Astrocyte (in vitro differentiated cells and primary cell): ENCODE measurements at regions not wholly inside any gene's neighbourhood (a gene's known extent, or its start where the extent isn't known, plus 50 kb on each side); places are given as distances from the start of the nearest gene placed in this dataset.

Experiments used
- DNase-seq: peaks from one replicate; pipeline ENCODE4 v3.0.0-alpha.2; 2010; ENCODE audit warnings: low read depth
- FAIRE-seq: peaks from 2 replicates; lab custom pipeline; 2011; peaks lifted over from hg19 to GRCh38; lab: Jason Lieb, UNC
- H2AFZ ChIP-seq: 2 replicates; pipeline ENCODE4 v1.6.0; 2012; ENCODE audit warnings: low read depth, low read length, inconsistent platforms
- H3K27ac ChIP-seq: 2 replicates; pipeline ENCODE4 v1.5.1; 2011; ENCODE audit warnings: low read depth, low read length, inconsistent platforms
- H3K27me3 ChIP-seq: 2 replicates; pipeline ENCODE4 v1.6.0; 2011; ENCODE audit warnings: low read length, inconsistent platforms; ENCODE audit not compliant: insufficient read depth
- H3K36me3 ChIP-seq: 2 replicates; pipeline ENCODE4 v1.5.1; 2011; ENCODE audit warnings: low read length, inconsistent platforms; ENCODE audit not compliant: insufficient read depth
- H3K4me1 ChIP-seq: 2 replicates; pipeline ENCODE4 v1.5.1; 2011; ENCODE audit warnings: low read length, inconsistent platforms; ENCODE audit not compliant: insufficient read depth
- H3K4me2 ChIP-seq: 2 replicates; pipeline ENCODE4 v1.6.0; 2012; ENCODE audit warnings: low read length, inconsistent platforms
- H3K4me3 ChIP-seq: 2 replicates; pipeline ENCODE4 v1.5.1; 2011; ENCODE audit warnings: low read depth, mild to moderate bottlenecking, low read length, inconsistent platforms; ENCODE audit not compliant: insufficient read depth
- H3K79me2 ChIP-seq: 2 replicates; pipeline ENCODE4 v1.6.0; 2012; ENCODE audit warnings: mild to moderate bottlenecking, low read length, inconsistent platforms; ENCODE audit not compliant: insufficient read depth
- H3K9ac ChIP-seq: 2 replicates; pipeline ENCODE4 v1.6.0; 2012; ENCODE audit warnings: mild to moderate bottlenecking, low read length, inconsistent platforms
- H3K9me3 ChIP-seq: 2 replicates; pipeline ENCODE4 v1.5.1; 2012; ENCODE audit warnings: low read depth, mild to moderate bottlenecking, low read length, inconsistent platforms; ENCODE audit not compliant: insufficient read depth
- H4K20me1 ChIP-seq: 2 replicates; pipeline ENCODE4 v1.6.0; 2012; ENCODE audit warnings: low read length, inconsistent platforms; ENCODE audit not compliant: insufficient read depth
- H3K27ac Mint-ChIP-seq: one replicate; pipeline ENCODE4 v1.8.0; 2021; ENCODE audit warnings: mild to moderate bottlenecking, mixed read lengths; ENCODE audit not compliant: unreplicated experiment
- H3K27me3 Mint-ChIP-seq: one replicate; pipeline ENCODE4 v1.8.0; 2021; ENCODE audit warnings: low read depth, mixed read lengths; ENCODE audit not compliant: unreplicated experiment
- H3K36me3 Mint-ChIP-seq: one replicate; pipeline ENCODE4 v1.8.0; 2021; ENCODE audit warnings: low read depth, mixed read lengths; ENCODE audit not compliant: unreplicated experiment
- H3K4me1 Mint-ChIP-seq: one replicate; pipeline ENCODE4 v1.8.0; 2021; ENCODE audit warnings: low read depth, mixed read lengths; ENCODE audit not compliant: unreplicated experiment
- H3K4me3 Mint-ChIP-seq: one replicate; pipeline ENCODE4 v1.8.0; 2021; ENCODE audit warnings: mild to moderate bottlenecking, moderate library complexity, mixed read lengths; ENCODE audit not compliant: unreplicated experiment
- H3K9me3 Mint-ChIP-seq: one replicate; pipeline ENCODE4 v1.8.0; 2021; ENCODE audit warnings: mild to moderate bottlenecking, mixed read lengths; ENCODE audit not compliant: unreplicated experiment
- EZH2 ChIP-seq: IDR thresholded peaks from 2 replicates; pipeline ENCODE4 v1.6.1; 2012; ENCODE audit warnings: mild to moderate bottlenecking, low read length, inconsistent platforms; ENCODE audit not compliant: insufficient read depth
- TF ChIP-seq, protein P1 (sequence below): IDR thresholded peaks from 2 replicates; pipeline ENCODE4 v1.5.1; 2011; ENCODE audit warnings: low read depth, mild to moderate bottlenecking, inconsistent platforms, low read length, moderate library complexity; ENCODE audit not compliant: insufficient read depth

- H3K27ac ChIP-seq: no peak overlapping the region
- H3K27me3 ChIP-seq: no peaks in the 10 kb centered on the region
- no peaks in the 10 kb centered on the region for H3K4me1 ChIP-seq
- FAIRE-seq: no peak
- no peaks in the 10 kb centered on the region for H3K36me3 Mint-ChIP-seq
- TF ChIP-seq EZH2: no peak
- TF ChIP-seq, protein P1, sequence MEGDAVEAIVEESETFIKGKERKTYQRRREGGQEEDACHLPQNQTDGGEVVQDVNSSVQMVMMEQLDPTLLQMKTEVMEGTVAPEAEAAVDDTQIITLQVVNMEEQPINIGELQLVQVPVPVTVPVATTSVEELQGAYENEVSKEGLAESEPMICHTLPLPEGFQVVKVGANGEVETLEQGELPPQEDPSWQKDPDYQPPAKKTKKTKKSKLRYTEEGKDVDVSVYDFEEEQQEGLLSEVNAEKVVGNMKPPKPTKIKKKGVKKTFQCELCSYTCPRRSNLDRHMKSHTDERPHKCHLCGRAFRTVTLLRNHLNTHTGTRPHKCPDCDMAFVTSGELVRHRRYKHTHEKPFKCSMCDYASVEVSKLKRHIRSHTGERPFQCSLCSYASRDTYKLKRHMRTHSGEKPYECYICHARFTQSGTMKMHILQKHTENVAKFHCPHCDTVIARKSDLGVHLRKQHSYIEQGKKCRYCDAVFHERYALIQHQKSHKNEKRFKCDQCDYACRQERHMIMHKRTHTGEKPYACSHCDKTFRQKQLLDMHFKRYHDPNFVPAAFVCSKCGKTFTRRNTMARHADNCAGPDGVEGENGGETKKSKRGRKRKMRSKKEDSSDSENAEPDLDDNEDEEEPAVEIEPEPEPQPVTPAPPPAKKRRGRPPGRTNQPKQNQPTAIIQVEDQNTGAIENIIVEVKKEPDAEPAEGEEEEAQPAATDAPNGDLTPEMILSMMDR: no peak
- no peaks in the 10 kb centered on the region for H3K4me1 Mint-ChIP-seq
- H3K4me3 ChIP-seq: no peak overlapping the region
- no peaks in the 10 kb centered on the region for H3K36me3 ChIP-seq
- H3K9me3 Mint-ChIP-seq: no peaks in the 10 kb centered on the region
- no peak overlapping the region for H3K27ac Mint-ChIP-seq
- no peak overlapping the region for H3K4me2 ChIP-seq
- H3K9ac ChIP-seq: no peak overlapping the region
- H3K27me3 Mint-ChIP-seq: no peaks in the 10 kb centered on the region
- no peak overlapping the region for H3K4me3 Mint-ChIP-seq
- H4K20me1 ChIP-seq: no peaks in the 10 kb centered on the region
- no peaks in the 10 kb centered on the region for H3K9me3 ChIP-seq
- DNase-seq: peak; percentile 7
- H2AFZ ChIP-seq: no peak overlapping the region
- H3K79me2 ChIP-seq: no peaks in the 10 kb centered on the region
Observed at GRCh38 chr5:13034061-13034460, 910.4 kb downstream of the DNAH5 start.

DNA sequence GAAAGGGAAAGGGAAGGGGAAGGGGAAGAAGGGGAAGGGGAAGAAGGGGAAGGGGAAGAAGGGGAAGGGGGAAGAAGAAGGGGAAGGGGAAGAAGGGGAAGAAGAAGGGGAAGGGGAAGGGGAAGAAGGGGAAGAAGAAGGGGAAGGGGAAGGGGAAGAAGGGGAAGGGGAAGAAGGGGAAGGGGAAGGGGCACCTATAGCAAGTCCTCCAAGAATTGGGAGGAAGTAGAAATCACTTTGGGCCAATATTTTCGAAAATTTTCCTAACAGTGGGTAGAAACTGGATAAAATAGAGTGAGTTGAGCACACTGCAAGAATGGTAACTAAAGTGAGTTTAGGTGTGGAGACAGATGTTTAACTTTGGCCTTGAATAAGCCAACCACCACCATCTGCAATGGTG is 915.3 kb downstream of the DNAH5 start:
- no peak for FAIRE-seq
- no peak for TF ChIP-seq EZH2
- TF ChIP-seq, protein P1: no peak
- H3K27ac Mint-ChIP-seq: no peak overlapping the region
- no peak overlapping the region for H3K9ac ChIP-seq
- no peaks in the 10 kb centered on the region for H4K20me1 ChIP-seq
- no peaks in the 10 kb centered on the region for H3K9me3 Mint-ChIP-seq
- H3K9me3 ChIP-seq: no peaks in the 10 kb centered on the region
- H3K36me3 ChIP-seq: no peaks in the 10 kb centered on the region
- no peak overlapping the region for H2AFZ ChIP-seq
- H3K4me3 Mint-ChIP-seq: no peak overlapping the region
- H3K36me3 Mint-ChIP-seq: no peaks in the 10 kb centered on the region
- no peaks in the 10 kb centered on the region for H3K27me3 Mint-ChIP-seq
- H3K27me3 ChIP-seq: no peaks in the 10 kb centered on the region
- DNase-seq: no peak
- no peaks in the 10 kb centered on the region for H3K4me1 Mint-ChIP-seq
- H3K27ac ChIP-seq: no peak overlapping the region
- no peaks in the 10 kb centered on the region for H3K4me1 ChIP-seq
- no peak overlapping the region for H3K4me3 ChIP-seq
- no peaks in the 10 kb centered on the region for H3K79me2 ChIP-seq
- no peak overlapping the region for H3K4me2 ChIP-seq

DNA sequence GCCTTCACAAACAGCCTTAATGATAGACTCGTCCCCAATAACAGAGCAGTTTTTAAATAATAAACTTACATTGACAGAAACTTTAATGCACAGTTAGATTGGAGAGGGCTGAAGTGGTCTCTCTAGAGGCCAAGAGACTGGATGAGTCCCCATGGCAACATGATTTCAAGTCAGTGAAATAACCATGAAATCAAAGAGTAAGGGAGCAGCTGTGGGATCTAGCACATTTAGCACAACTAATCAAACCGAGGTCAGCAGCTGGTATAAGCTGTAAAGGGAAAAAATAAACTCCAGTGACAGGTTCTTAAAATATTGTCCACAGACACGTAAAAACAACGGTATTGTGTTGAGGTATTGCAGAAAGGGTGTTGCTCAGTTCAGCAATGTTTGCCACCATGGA is 916.6 kb downstream of the DNAH5 start:
- FAIRE-seq (no peak), DNase-seq (no peak)
- Histone ChIP-seq H3K79me2 (no peaks in the 10 kb centered on the region), H4K20me1 (no peaks in the 10 kb centered on the region), H3K9me3 (no peaks in the 10 kb centered on the region), H3K9ac (no peak overlapping the region), H3K36me3 (no peaks in the 10 kb centered on the region), H3K4me1 (no peaks in the 10 kb centered on the region), H3K27ac (no peak overlapping the region), H3K27me3 (no peaks in the 10 kb centered on the region), H2AFZ (no peak overlapping the region), H3K4me2 (no peak overlapping the region), H3K4me3 (no peak overlapping the region)
- no peak overlapping the region for H3K4me3 Mint-ChIP-seq
- no peaks in the 10 kb centered on the region for H3K9me3 Mint-ChIP-seq
- H3K27me3 Mint-ChIP-seq: no peaks in the 10 kb centered on the region
- H3K27ac Mint-ChIP-seq: no peak overlapping the region
- no peaks in the 10 kb centered on the region for H3K4me1 Mint-ChIP-seq
- H3K36me3 Mint-ChIP-seq: no peaks in the 10 kb centered on the region
- TF ChIP-seq EZH2: no peak
- TF ChIP-seq, protein P1: no peak
